Liver (tissue), 8 donors: ENCODE measurements at regions not wholly inside any gene's neighbourhood (a gene's known extent, or its start where the extent isn't known, plus 50 kb on each side); places are given as distances from the start of the nearest gene placed in this dataset.

Source experiments
- DNase-seq: peaks from one replicate; pipeline ENCODE4 v3.0.0-alpha.2; 2017; ENCODE audit warnings: low spot score
- H3K27ac ChIP-seq, 2 donors: one replicate each; pipeline ENCODE4 v1.7.0; 2013; ENCODE audit warnings: inconsistent platforms in 2 of 2, low read length in 2 of 2, control low read depth in 1 of 2, low read depth in 1 of 2, mild to moderate bottlenecking in 1 of 2
- H3K27me3 ChIP-seq, 4 donors: one replicate each; pipeline versions ENCODE4 v1.6.1 to v1.7.0; 2013; ENCODE audit warnings: low read length in 3 of 4, inconsistent platforms in 1 of 4, mild to moderate bottlenecking in 1 of 4, moderate library complexity in 1 of 4; ENCODE audit not compliant: control insufficient read depth in 4 of 4, insufficient read depth in 4 of 4
- H3K36me3 ChIP-seq, 4 donors: one replicate each; pipeline versions ENCODE4 v1.6.1 to v1.7.0; 2013; ENCODE audit warnings: low read length in 3 of 4, mild to moderate bottlenecking in 3 of 4, low read depth in 1 of 4, moderate library complexity in 1 of 4; ENCODE audit not compliant: control insufficient read depth in 4 of 4, insufficient read depth in 3 of 4
- H3K4me1 ChIP-seq, 4 donors: one replicate each; pipeline versions ENCODE4 v1.6.1 to v1.7.0; 2013; ENCODE audit warnings: low read length in 3 of 4, mild to moderate bottlenecking in 3 of 4, moderate library complexity in 1 of 4; ENCODE audit not compliant: control insufficient read depth in 4 of 4, insufficient read depth in 4 of 4
- H3K4me3 ChIP-seq, 3 donors: one replicate each; pipeline versions ENCODE4 v1.6.1 to v1.7.0; 2013; ENCODE audit warnings: low read length in 3 of 3, control low read depth in 1 of 3, low read depth in 1 of 3, mild to moderate bottlenecking in 1 of 3
- H3K9ac ChIP-seq, 2 donors: one replicate each; pipeline ENCODE4 v1.7.0; 2013; ENCODE audit warnings: low read length in 2 of 2, mild to moderate bottlenecking in 2 of 2, moderate library complexity in 2 of 2, control low read depth in 1 of 2, low read depth in 1 of 2
- H3K9me3 ChIP-seq, 4 donors: one replicate each; pipeline versions ENCODE4 v1.6.1 to v1.7.0; 2013; ENCODE audit warnings: low read length in 3 of 4; ENCODE audit not compliant: control insufficient read depth in 4 of 4
- EGR1 ChIP-seq, 2 donors: IDR thresholded peaks; 2 replicates each; pipeline ENCODE4 v1.6.1; 2016 to 2018; ENCODE audit warnings: antibody characterized with exemption in 2 of 2, low read depth in 2 of 2
- FOXA1 ChIP-seq: IDR thresholded peaks from 2 replicates; pipeline ENCODE4 v1.6.1; 2016; ENCODE audit warnings: antibody characterized with exemption
- FOXA2 ChIP-seq: IDR thresholded peaks from 2 replicates; pipeline ENCODE4 v1.6.1; 2016; ENCODE audit warnings: antibody characterized with exemption
- GABPA ChIP-seq, 2 donors: IDR thresholded peaks in 1 of 2; conservative IDR thresholded peaks in 1 of 2; 2 replicates each; pipeline ENCODE4 v1.6.1; 2016; ENCODE audit warnings: antibody characterized with exemption in 2 of 2, mild to moderate bottlenecking in 1 of 2, moderate library complexity in 1 of 2
- HNF4A ChIP-seq, 2 donors: conservative IDR thresholded peaks; 2 replicates each; pipeline ENCODE4 v1.6.1; 2016; ENCODE audit warnings: antibody characterized with exemption in 2 of 2, mild to moderate bottlenecking in 2 of 2
- HNF4G ChIP-seq: IDR thresholded peaks from 2 replicates; pipeline ENCODE4 v1.6.1; 2016; ENCODE audit warnings: antibody characterized with exemption
- JUND ChIP-seq, 2 donors: IDR thresholded peaks; 2 replicates each; pipeline ENCODE4 v1.6.1; 2016; ENCODE audit warnings: antibody characterized with exemption in 2 of 2
- NR2F2 ChIP-seq: IDR thresholded peaks from 2 replicates; pipeline ENCODE4 v1.6.1; 2016; ENCODE audit warnings: antibody characterized with exemption
- RAD21 ChIP-seq, 2 donors: IDR thresholded peaks; 2 replicates each; pipeline ENCODE4 v1.6.1; 2016; ENCODE audit warnings: antibody characterized with exemption in 2 of 2, mild to moderate bottlenecking in 2 of 2
- RXRA ChIP-seq, 2 donors: IDR thresholded peaks; 2 replicates each; pipeline ENCODE4 v1.6.1; 2017 to 2018; ENCODE audit warnings: antibody characterized with exemption in 2 of 2, mild to moderate bottlenecking in 1 of 2
- SP1 ChIP-seq: IDR thresholded peaks from 2 replicates; pipeline ENCODE4 v1.6.1; 2018; ENCODE audit warnings: antibody characterized with exemption, mild to moderate bottlenecking
- TAF1 ChIP-seq: conservative IDR thresholded peaks from 2 replicates; pipeline ENCODE4 v1.6.1; 2016; ENCODE audit warnings: antibody characterized with exemption, mild to moderate bottlenecking
- YY1 ChIP-seq: IDR thresholded peaks from 2 replicates; pipeline ENCODE4 v1.6.1; 2016; ENCODE audit warnings: antibody characterized with exemption, mild to moderate bottlenecking
- WGBS: extraction: QIAGEN DNeasy Blood & Tissue Kit; methylation state at CpG from one replicate; pipeline ENCODE4 v1.1.7; 2013; 5-methylcytosine and 5-hydroxymethylcytosine counted together
- TF ChIP-seq, protein P1 (sequence below): IDR thresholded peaks from 2 replicates; pipeline ENCODE4 v1.6.1; 2016; ENCODE audit warnings: antibody characterized with exemption
- TF ChIP-seq, protein P2 (sequence below): IDR thresholded peaks from 2 replicates; pipeline ENCODE4 v1.6.1; 2016; ENCODE audit warnings: antibody characterized with exemption, mild to moderate bottlenecking
- TF ChIP-seq, protein P3 (sequence below): IDR thresholded peaks from 2 replicates; pipeline ENCODE4 v1.6.1; 2016; ENCODE audit warnings: antibody characterized with exemption
- TF ChIP-seq, protein P4 (sequence below): fragments of 150-350 bp; IDR thresholded peaks from 2 replicates; pipeline ENCODE4 v1.5.1; 2017; ENCODE audit warnings: improper control_type of control experiment, low read depth, low read length; ENCODE audit not compliant: missing input control
- TF ChIP-seq, protein P5 (sequence below): IDR thresholded peaks from 2 replicates; pipeline ENCODE4 v1.6.1; 2016; ENCODE audit warnings: antibody characterized with exemption
- donor health status: healthy.
- donor health status: healthy.
- donor health status: healthy.
- donor health status: healthy.
- donor health status: healthy.

DNA sequence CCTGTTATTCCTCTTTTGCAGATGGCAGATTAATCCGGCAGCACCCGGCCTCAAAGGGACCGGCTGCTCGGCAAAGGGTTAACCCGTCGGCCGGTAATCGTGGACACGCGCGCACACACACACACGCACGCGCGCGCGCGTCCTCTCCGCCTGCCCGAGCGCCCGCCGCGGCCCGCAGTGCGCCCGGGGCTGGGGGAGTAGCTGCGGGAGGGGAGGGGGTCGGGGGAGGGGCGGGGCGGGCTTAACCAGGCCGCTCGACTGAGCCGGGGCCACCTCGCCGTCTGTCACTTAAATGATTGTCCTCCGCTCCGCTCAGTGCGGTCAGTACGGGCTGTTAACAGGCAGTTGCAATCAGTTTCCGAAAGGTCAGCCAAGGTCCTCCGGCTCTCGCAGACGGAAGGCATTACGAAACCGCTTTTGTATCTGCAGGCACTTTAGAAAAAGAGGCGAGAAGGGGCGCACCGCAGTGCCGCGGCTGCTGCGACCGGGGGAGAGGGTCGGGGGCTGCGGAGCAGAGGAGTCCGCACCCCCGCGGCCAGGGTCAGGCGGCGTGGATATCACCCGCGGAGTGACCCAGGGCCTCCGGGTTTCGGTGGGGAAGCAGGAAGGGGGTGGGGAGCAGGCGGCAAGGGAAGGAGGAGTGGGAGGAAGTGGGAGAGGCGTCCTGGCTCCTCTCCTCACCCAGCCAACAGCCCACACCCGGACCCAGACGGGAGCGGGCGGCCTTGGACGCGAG, 57.3 kb upstream of the BCOR start:
- peaks cover 6 to 56% (median 21%) of the 10 kb centered on the region in 4 donors for H3K4me1 ChIP-seq
- peak overlapping the region in 2 of 3 donors; percentile 41 to 58 for H3K4me3 ChIP-seq
- no peaks in the 10 kb centered on the region for H3K27me3 ChIP-seq
- under 1% methylated on average over 70 of the region's 72 CpGs for WGBS
- H3K27ac ChIP-seq = peak overlapping the region; percentile 72 to 76
- H3K9me3 ChIP-seq = no peaks in the 10 kb centered on the region
- peak; percentile 63 for TF ChIP-seq SP1
- peak; percentile 34 for TF ChIP-seq YY1
- TF ChIP-seq, protein P1, sequence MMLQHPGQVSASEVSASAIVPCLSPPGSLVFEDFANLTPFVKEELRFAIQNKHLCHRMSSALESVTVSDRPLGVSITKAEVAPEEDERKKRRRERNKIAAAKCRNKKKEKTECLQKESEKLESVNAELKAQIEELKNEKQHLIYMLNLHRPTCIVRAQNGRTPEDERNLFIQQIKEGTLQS = no peak
- TF ChIP-seq FOXA2 = no peak
- no peak for TF ChIP-seq HNF4G
- TF ChIP-seq GABPA (IDR thresholded peaks at IDR 0.05 in 1 of 2, conservative IDR thresholded peaks at IDR 0.05 in 1 of 2) = no peak
- TF ChIP-seq, protein P2, sequence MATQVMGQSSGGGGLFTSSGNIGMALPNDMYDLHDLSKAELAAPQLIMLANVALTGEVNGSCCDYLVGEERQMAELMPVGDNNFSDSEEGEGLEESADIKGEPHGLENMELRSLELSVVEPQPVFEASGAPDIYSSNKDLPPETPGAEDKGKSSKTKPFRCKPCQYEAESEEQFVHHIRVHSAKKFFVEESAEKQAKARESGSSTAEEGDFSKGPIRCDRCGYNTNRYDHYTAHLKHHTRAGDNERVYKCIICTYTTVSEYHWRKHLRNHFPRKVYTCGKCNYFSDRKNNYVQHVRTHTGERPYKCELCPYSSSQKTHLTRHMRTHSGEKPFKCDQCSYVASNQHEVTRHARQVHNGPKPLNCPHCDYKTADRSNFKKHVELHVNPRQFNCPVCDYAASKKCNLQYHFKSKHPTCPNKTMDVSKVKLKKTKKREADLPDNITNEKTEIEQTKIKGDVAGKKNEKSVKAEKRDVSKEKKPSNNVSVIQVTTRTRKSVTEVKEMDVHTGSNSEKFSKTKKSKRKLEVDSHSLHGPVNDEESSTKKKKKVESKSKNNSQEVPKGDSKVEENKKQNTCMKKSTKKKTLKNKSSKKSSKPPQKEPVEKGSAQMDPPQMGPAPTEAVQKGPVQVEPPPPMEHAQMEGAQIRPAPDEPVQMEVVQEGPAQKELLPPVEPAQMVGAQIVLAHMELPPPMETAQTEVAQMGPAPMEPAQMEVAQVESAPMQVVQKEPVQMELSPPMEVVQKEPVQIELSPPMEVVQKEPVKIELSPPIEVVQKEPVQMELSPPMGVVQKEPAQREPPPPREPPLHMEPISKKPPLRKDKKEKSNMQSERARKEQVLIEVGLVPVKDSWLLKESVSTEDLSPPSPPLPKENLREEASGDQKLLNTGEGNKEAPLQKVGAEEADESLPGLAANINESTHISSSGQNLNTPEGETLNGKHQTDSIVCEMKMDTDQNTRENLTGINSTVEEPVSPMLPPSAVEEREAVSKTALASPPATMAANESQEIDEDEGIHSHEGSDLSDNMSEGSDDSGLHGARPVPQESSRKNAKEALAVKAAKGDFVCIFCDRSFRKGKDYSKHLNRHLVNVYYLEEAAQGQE = no peak
- TF ChIP-seq, protein P3, sequence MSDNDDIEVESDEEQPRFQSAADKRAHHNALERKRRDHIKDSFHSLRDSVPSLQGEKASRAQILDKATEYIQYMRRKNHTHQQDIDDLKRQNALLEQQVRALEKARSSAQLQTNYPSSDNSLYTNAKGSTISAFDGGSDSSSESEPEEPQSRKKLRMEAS = no peak
- TF ChIP-seq RAD21 (IDR thresholded peaks at IDR 0.05) = peak in 1 of 2 donors; percentile 59
- no peak for TF ChIP-seq FOXA1
- peak; percentile 17 for TF ChIP-seq TAF1
- TF ChIP-seq HNF4A (conservative IDR thresholded peaks at IDR 0.05) = peak in 1 of 2 donors; percentile 37
- peak; percentile 65 for TF ChIP-seq NR2F2
- peak; percentile 78 to 83 for TF ChIP-seq RXRA (IDR thresholded peaks at IDR 0.05)
- TF ChIP-seq, protein P4, sequence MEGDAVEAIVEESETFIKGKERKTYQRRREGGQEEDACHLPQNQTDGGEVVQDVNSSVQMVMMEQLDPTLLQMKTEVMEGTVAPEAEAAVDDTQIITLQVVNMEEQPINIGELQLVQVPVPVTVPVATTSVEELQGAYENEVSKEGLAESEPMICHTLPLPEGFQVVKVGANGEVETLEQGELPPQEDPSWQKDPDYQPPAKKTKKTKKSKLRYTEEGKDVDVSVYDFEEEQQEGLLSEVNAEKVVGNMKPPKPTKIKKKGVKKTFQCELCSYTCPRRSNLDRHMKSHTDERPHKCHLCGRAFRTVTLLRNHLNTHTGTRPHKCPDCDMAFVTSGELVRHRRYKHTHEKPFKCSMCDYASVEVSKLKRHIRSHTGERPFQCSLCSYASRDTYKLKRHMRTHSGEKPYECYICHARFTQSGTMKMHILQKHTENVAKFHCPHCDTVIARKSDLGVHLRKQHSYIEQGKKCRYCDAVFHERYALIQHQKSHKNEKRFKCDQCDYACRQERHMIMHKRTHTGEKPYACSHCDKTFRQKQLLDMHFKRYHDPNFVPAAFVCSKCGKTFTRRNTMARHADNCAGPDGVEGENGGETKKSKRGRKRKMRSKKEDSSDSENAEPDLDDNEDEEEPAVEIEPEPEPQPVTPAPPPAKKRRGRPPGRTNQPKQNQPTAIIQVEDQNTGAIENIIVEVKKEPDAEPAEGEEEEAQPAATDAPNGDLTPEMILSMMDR = no peak
- TF ChIP-seq, protein P5, sequence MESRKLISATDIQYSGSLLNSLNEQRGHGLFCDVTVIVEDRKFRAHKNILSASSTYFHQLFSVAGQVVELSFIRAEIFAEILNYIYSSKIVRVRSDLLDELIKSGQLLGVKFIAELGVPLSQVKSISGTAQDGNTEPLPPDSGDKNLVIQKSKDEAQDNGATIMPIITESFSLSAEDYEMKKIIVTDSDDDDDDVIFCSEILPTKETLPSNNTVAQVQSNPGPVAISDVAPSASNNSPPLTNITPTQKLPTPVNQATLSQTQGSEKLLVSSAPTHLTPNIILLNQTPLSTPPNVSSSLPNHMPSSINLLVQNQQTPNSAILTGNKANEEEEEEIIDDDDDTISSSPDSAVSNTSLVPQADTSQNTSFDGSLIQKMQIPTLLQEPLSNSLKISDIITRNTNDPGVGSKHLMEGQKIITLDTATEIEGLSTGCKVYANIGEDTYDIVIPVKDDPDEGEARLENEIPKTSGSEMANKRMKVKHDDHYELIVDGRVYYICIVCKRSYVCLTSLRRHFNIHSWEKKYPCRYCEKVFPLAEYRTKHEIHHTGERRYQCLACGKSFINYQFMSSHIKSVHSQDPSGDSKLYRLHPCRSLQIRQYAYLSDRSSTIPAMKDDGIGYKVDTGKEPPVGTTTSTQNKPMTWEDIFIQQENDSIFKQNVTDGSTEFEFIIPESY = no peak
- no peak for TF ChIP-seq JUND (IDR thresholded peaks at IDR 0.05)
- TF ChIP-seq EGR1 (IDR thresholded peaks at IDR 0.05; ENCODE audit: low read depth in 2 of 2) = peak in 1 of 2 donors; percentile 46
- H3K36me3 ChIP-seq = no peaks in the 10 kb centered on the region
- no peak for DNase-seq
- no peak overlapping the region for H3K9ac ChIP-seq
